Activated CD4-positive, alpha-beta memory T cell treated with anti-CD3 and anti-CD28 coated beads for 36 hours (primary cell): ENCODE measurements at regions not wholly inside any gene's neighbourhood (a gene's known extent, or its start where the extent isn't known, plus 50 kb on each side); places are given as distances from the start of the nearest gene placed in this dataset.

Experiments used
- CTCF ChIA-PET: fragments of 350-600 bp; sonication (Branson Sonifier 250); formaldehyde crosslinking; loops from one replicate; lab custom pipeline; 2021; ENCODE audit warnings: antibody characterized with exemption, inconsistent platforms; lab: Charles Lee
- POLR2A ChIA-PET: fragments of 350-600 bp; sonication (Branson Sonifier 250); formaldehyde crosslinking; loops from one replicate; lab custom pipeline; 2021; ENCODE audit warnings: antibody characterized with exemption; lab: Charles Lee
- DNase-seq: peaks from one replicate; pipeline ENCODE4 v3.0.0-alpha.2; 2020
- H3K27ac Mint-ChIP-seq: one replicate; pipeline ENCODE4 v1.8.0; 2021; ENCODE audit warnings: mixed read lengths
- H3K27me3 Mint-ChIP-seq: one replicate; pipeline ENCODE4 v1.8.0; 2021; ENCODE audit warnings: mixed read lengths
- H3K36me3 Mint-ChIP-seq: one replicate; pipeline ENCODE4 v1.8.0; 2021; ENCODE audit warnings: mixed read lengths
- H3K4me1 Mint-ChIP-seq: one replicate; pipeline ENCODE4 v1.8.0; 2021; ENCODE audit warnings: low read depth, mixed read lengths
- H3K4me3 Mint-ChIP-seq: one replicate; pipeline ENCODE4 v1.8.0; 2021; ENCODE audit warnings: mild to moderate bottlenecking, mixed read lengths
- H3K9me3 Mint-ChIP-seq: one replicate; pipeline ENCODE4 v1.8.0; 2021; ENCODE audit warnings: mixed read lengths
- intact Hi-C: fragments of 100-400 bp; cut with micrococcal nuclease; formaldehyde crosslinking; loops from one replicate; pipeline ENCODE4 v1.15.1; 2023

DNA sequence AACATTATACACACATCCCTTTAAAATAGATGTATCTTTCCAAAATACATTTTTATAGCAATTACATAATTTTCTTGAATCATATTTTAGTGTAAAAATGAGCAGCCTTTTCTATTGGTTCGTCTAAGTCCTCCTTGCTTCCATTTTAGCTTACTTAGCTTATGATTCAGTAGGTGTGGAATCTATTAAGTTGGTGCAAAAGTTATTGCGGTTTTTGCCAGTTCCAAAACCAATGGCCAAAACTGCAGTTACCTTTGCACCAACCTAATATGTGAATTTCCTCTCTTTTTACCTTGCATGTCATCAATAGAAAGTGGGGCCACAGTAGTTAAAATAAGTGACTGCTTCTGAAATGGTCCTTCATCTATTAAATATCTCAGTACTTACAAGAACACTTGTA is 279.0 kb downstream of the OTUD1 start:
- H3K36me3 Mint-ChIP-seq, result no peaks in the 10 kb centered on the region
- POLR2A ChIA-PET, result no interaction called here
- CTCF ChIA-PET, result no interaction called here
- peaks cover 14% of the 10 kb centered on the region for H3K27me3 Mint-ChIP-seq
- no peaks in the 10 kb centered on the region for H3K4me1 Mint-ChIP-seq
- no peak for DNase-seq
- H3K9me3 Mint-ChIP-seq, result no peaks in the 10 kb centered on the region
- H3K27ac Mint-ChIP-seq, result no peak overlapping the region
- intact Hi-C loops, result no loop called here
- no peak overlapping the region for H3K4me3 Mint-ChIP-seq

DNA sequence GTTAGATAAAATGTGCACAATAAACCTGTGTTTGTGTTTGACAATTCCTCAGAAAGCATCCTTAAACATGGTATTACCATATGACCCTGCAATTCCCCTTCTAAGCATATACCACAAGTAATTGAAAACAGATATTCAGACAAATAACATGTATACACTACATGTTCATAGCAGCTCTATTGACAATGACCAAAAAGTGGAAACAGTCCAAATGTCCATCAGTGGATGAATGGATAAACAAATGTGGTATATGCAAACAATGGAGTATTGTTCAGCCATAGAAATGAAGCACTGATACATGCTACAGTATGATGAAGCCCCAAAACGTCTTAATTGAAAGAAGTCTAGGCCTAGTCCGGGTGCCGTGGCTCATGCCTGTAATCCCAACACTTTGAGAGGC is 280.1 kb downstream of the OTUD1 start:
- CTCF ChIA-PET, result no interaction called here
- no peak overlapping the region for H3K4me3 Mint-ChIP-seq
- intact Hi-C loops, result no loop called here
- H3K9me3 Mint-ChIP-seq, result no peaks in the 10 kb centered on the region
- no peaks in the 10 kb centered on the region for H3K4me1 Mint-ChIP-seq
- POLR2A ChIA-PET, result no interaction called here
- H3K27ac Mint-ChIP-seq, result no peak overlapping the region
- no peak for DNase-seq
- H3K36me3 Mint-ChIP-seq, result no peaks in the 10 kb centered on the region
- peaks cover 12% of the 10 kb centered on the region for H3K27me3 Mint-ChIP-seq

GRCh38 chr10:23723796-23724195 is 284.9 kb downstream of the OTUD1 start:
- no peak overlapping the region for H3K4me3 Mint-ChIP-seq
- H3K36me3 Mint-ChIP-seq, result no peaks in the 10 kb centered on the region
- no peak overlapping the region for H3K27ac Mint-ChIP-seq
- no peak for DNase-seq
- no peaks in the 10 kb centered on the region for H3K9me3 Mint-ChIP-seq
- intact Hi-C loops, result no loop called here
- ChIA-PET CTCF (no interaction called here), POLR2A (no interaction called here)
- H3K27me3 Mint-ChIP-seq, result peaks cover 6% of the 10 kb centered on the region
- H3K4me1 Mint-ChIP-seq, result no peaks in the 10 kb centered on the region

DNA sequence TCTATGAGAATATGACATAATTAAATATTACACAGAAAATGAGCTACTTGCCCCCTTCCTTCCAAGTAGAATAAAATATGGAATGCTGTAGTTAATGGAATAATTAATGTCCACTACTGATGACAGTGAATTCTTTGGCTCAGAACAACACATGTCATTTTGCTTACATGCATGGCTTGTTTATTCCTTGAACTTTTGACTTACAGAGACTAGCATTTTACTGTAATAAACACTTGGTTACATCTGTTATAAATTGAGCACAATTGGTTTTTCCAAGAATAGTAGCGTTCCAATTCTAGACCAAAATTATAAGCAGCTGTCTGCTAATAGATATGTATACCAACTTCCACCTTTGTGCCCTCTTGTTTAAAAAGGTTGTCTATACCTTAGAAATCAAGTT is 286.7 kb downstream of the OTUD1 start:
- H3K4me3 Mint-ChIP-seq, result no peak overlapping the region

GRCh38 chr10:23742368-23742767 is 303.5 kb downstream of the OTUD1 start:
- Mint-ChIP-seq H3K4me1 (no peaks in the 10 kb centered on the region), H3K36me3 (no peaks in the 10 kb centered on the region), H3K27ac (no peak overlapping the region), H3K27me3 (peaks cover 6% of the 10 kb centered on the region), H3K9me3 (no peaks in the 10 kb centered on the region), H3K4me3 (no peak overlapping the region)
- ChIA-PET POLR2A (no interaction called here), CTCF (no interaction called here)
- intact Hi-C loops, result no loop called here
- DNase-seq, result no peak

More for the DNA sequence above, 286.7 kb downstream of the OTUD1 start:
- H3K36me3 Mint-ChIP-seq, result no peaks in the 10 kb centered on the region
- no peak overlapping the region for H3K27ac Mint-ChIP-seq
- intact Hi-C loops, result no loop called here
- no peaks in the 10 kb centered on the region for H3K9me3 Mint-ChIP-seq
- no peak for DNase-seq
- no peaks in the 10 kb centered on the region for H3K4me1 Mint-ChIP-seq
- H3K27me3 Mint-ChIP-seq, result peaks cover 3% of the 10 kb centered on the region
- CTCF ChIA-PET, result no interaction called here
- POLR2A ChIA-PET, result no interaction called here

DNA sequence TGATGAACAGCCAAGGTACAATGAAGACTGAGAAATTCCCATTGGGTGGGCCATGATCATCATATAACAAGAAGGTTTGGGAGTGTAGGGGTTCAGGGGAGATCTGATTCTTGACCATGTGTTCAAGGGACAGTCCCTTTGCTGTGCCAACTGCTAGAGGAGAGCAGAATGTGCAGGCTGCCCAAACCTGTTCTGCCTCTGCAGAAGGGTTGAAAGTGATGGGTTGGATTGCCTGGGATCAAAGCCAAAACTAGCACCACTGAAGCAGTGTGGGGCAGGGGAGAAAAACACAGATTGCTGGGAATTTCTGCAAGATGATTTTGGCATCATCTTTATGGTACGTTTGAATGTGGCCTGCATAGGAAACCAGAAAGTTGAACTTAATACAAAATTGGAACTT is 303.9 kb downstream of the OTUD1 start:
- H3K4me3 Mint-ChIP-seq, result no peak overlapping the region
- peaks cover 6% of the 10 kb centered on the region for H3K27me3 Mint-ChIP-seq
- no peaks in the 10 kb centered on the region for H3K4me1 Mint-ChIP-seq
- POLR2A ChIA-PET, result no interaction called here
- H3K36me3 Mint-ChIP-seq, result no peaks in the 10 kb centered on the region
- H3K27ac Mint-ChIP-seq, result no peak overlapping the region
- intact Hi-C loops, result no loop called here
- no peaks in the 10 kb centered on the region for H3K9me3 Mint-ChIP-seq
- CTCF ChIA-PET, result no interaction called here
- no peak for DNase-seq

- intact Hi-C loops, result no loop called here
- no peak for DNase-seq
- CTCF ChIA-PET, result no interaction called here
- Mint-ChIP-seq H3K4me3 (no peak overlapping the region), H3K36me3 (no peaks in the 10 kb centered on the region), H3K27ac (no peak overlapping the region), H3K4me1 (no peaks in the 10 kb centered on the region), H3K27me3 (no peaks in the 10 kb centered on the region), H3K9me3 (no peaks in the 10 kb centered on the region)
- POLR2A ChIA-PET, result no interaction called here
Observed at GRCh38 chr10:23754179-23754578, 315.3 kb downstream of the OTUD1 start.

DNA sequence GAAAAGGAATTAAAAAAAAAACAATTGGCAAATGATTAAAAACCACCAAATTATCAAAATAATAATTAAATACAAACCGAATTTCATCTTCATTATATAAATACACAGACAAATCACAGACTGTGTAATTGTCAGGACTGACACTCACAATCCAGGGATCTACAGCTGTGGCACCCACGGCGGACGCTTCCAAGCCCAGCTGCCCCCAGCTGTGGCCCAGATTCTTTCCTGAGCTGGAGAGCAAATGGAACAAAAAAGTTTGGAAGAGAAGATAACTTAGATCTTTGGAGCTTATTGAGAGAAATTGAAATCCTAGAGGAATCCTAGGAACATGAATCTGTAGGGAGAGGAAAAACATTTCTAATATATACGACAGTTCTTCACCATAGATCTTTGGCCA is 316.1 kb downstream of the OTUD1 start:
- H3K27ac Mint-ChIP-seq, result no peak overlapping the region
- H3K4me3 Mint-ChIP-seq, result no peak overlapping the region
- DNase-seq, result no peak
- ChIA-PET CTCF (no interaction called here), POLR2A (no interaction called here)
- no peaks in the 10 kb centered on the region for H3K4me1 Mint-ChIP-seq
- intact Hi-C loops, result no loop called here
- H3K9me3 Mint-ChIP-seq, result no peaks in the 10 kb centered on the region
- H3K27me3 Mint-ChIP-seq, result no peaks in the 10 kb centered on the region
- no peaks in the 10 kb centered on the region for H3K36me3 Mint-ChIP-seq

GRCh38 chr10:23755556-23755955 is 316.7 kb downstream of the OTUD1 start:
- CTCF ChIA-PET, result no interaction called here
- H3K27me3 Mint-ChIP-seq, result no peaks in the 10 kb centered on the region
- H3K36me3 Mint-ChIP-seq, result no peaks in the 10 kb centered on the region
- no peaks in the 10 kb centered on the region for H3K4me1 Mint-ChIP-seq
- no peak for DNase-seq
- no peak overlapping the region for H3K4me3 Mint-ChIP-seq
- H3K27ac Mint-ChIP-seq, result no peak overlapping the region
- H3K9me3 Mint-ChIP-seq, result no peaks in the 10 kb centered on the region
- POLR2A ChIA-PET, result no interaction called here
- intact Hi-C loops, result no loop called here

- intact Hi-C loops, result no loop called here
Observed at GRCh38 chr10:23768281-23768680, 329.4 kb downstream of the OTUD1 start.

GRCh38 chr10:23777153-23777552 is 338.3 kb downstream of the OTUD1 start:
- H3K27me3 Mint-ChIP-seq, result no peaks in the 10 kb centered on the region
- peaks cover 2% of the 10 kb centered on the region for H3K9me3 Mint-ChIP-seq
- no peak for DNase-seq
- POLR2A ChIA-PET, result no interaction called here
- no peak overlapping the region for H3K4me3 Mint-ChIP-seq
- no peaks in the 10 kb centered on the region for H3K4me1 Mint-ChIP-seq
- CTCF ChIA-PET, result no interaction called here
- intact Hi-C loops, result no loop called here
- H3K27ac Mint-ChIP-seq, result no peak overlapping the region
- H3K36me3 Mint-ChIP-seq, result no peaks in the 10 kb centered on the region

More at GRCh38 chr10:23768281-23768680, 329.4 kb downstream of the OTUD1 start:
- CTCF ChIA-PET, result no interaction called here
- DNase-seq, result no peak
- peaks cover 10% of the 10 kb centered on the region for H3K9me3 Mint-ChIP-seq
- H3K4me3 Mint-ChIP-seq, result no peak overlapping the region
- no peaks in the 10 kb centered on the region for H3K27me3 Mint-ChIP-seq
- no peak overlapping the region for H3K27ac Mint-ChIP-seq
- no peaks in the 10 kb centered on the region for H3K36me3 Mint-ChIP-seq
- H3K4me1 Mint-ChIP-seq, result no peaks in the 10 kb centered on the region
- POLR2A ChIA-PET, result no interaction called here

DNA sequence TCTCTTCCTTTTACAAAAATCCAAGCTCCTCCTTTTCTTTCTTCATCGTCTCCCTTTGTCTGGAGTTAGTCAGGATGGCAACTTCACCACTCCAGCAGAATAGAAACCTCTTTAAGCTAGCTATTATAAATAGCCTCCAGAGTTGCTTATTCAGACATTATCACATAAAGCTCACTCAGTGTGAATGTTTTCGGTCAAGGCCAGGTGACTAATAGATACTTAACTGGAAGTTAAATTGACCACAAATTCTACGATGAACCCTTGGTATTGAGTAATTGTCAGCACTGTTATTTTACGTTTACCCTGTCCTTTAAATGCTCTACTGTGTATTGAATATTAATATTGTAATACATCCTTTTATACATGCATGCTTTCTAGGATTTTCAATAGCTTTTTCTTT is 340.4 kb downstream of the OTUD1 start:
- DNase-seq, result no peak
- H3K9me3 Mint-ChIP-seq, result no peaks in the 10 kb centered on the region
- no peak overlapping the region for H3K4me3 Mint-ChIP-seq
- ChIA-PET POLR2A (no interaction called here), CTCF (no interaction called here)
- no peak overlapping the region for H3K27ac Mint-ChIP-seq
- H3K36me3 Mint-ChIP-seq, result no peaks in the 10 kb centered on the region
- H3K27me3 Mint-ChIP-seq, result no peaks in the 10 kb centered on the region
- intact Hi-C loops, result no loop called here
- H3K4me1 Mint-ChIP-seq, result no peaks in the 10 kb centered on the region

DNA sequence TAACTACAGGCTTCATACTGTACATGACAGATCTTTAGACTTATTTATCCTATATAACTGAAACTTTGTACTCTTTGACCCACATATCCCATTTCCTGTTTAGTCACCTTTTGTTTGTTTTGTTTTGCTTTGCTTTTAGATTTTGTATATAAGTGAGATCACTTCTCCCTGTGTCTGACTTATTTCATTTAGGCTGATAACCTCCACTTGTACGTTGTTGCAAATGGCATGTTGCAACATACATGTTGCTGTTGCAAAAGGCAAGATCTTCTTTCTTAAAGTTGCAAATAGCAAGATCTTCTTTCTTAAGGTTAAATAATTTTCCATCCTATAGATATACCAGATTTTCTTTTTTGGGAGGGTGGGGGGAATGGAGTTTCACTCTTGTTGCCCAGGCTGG is 341.5 kb downstream of the OTUD1 start:
- H3K4me1 Mint-ChIP-seq, result no peaks in the 10 kb centered on the region
- H3K9me3 Mint-ChIP-seq, result no peaks in the 10 kb centered on the region
- ChIA-PET POLR2A (no interaction called here), CTCF (no interaction called here)
- H3K4me3 Mint-ChIP-seq, result no peak overlapping the region
- DNase-seq, result no peak
- intact Hi-C loops, result no loop called here
- no peak overlapping the region for H3K27ac Mint-ChIP-seq
- H3K36me3 Mint-ChIP-seq, result no peaks in the 10 kb centered on the region
- H3K27me3 Mint-ChIP-seq, result no peaks in the 10 kb centered on the region

DNA sequence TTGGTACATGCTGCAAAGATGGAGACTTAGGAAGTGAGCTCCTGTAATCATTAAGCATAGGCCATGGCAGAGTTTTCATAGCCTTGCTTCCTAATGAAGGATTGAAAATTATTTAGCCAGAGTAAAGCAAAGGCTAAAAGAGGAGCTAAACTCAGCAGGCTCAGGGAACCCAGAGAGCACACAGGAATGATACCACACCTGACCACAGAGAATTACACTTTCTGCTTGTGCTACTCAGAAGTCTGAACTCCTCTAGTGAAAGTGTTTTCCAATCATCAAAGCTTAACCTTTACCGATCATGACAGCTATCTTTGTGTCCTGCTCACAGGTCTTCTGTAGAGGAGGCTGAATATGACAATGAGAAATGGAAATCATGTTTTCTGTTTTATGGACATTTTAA is 347.7 kb downstream of the OTUD1 start:
- H3K4me1 Mint-ChIP-seq, result no peaks in the 10 kb centered on the region
- intact Hi-C loops, result no loop called here
- no peaks in the 10 kb centered on the region for H3K36me3 Mint-ChIP-seq
- ChIA-PET POLR2A (no interaction called here), CTCF (no interaction called here)
- H3K9me3 Mint-ChIP-seq, result no peaks in the 10 kb centered on the region
- peaks cover 2% of the 10 kb centered on the region for H3K27me3 Mint-ChIP-seq
- no peak overlapping the region for H3K27ac Mint-ChIP-seq
- H3K4me3 Mint-ChIP-seq, result no peak overlapping the region
- DNase-seq, result no peak
